OCI-LY1 (cell line): ENCODE measurements at regions not wholly inside any gene's neighbourhood (a gene's known extent, or its start where the extent isn't known, plus 50 kb on each side); places are given as distances from the start of the nearest gene placed in this dataset.

Source experiments
- EZH2 ChIP-seq: fragments of 200-600 bp; sonication (generic), shearing (Covaris generic); IDR thresholded peaks from 2 replicates; pipeline ENCODE4 v1.8.0; 2017; ENCODE audit warnings: borderline replicate concordance, mixed run types, mild to moderate bottlenecking, antibody characterized with exemption, low read length, moderate library complexity, mixed read lengths
- TF ChIP-seq, protein P1 (sequence below): fragments of 200-600 bp; sonication (generic), shearing (Covaris generic); IDR thresholded peaks from 2 replicates; pipeline ENCODE4 v1.5.1; 2017; ENCODE audit warnings: mild to moderate bottlenecking, antibody characterized with exemption, low read length, moderate library complexity, mixed read lengths

DNA sequence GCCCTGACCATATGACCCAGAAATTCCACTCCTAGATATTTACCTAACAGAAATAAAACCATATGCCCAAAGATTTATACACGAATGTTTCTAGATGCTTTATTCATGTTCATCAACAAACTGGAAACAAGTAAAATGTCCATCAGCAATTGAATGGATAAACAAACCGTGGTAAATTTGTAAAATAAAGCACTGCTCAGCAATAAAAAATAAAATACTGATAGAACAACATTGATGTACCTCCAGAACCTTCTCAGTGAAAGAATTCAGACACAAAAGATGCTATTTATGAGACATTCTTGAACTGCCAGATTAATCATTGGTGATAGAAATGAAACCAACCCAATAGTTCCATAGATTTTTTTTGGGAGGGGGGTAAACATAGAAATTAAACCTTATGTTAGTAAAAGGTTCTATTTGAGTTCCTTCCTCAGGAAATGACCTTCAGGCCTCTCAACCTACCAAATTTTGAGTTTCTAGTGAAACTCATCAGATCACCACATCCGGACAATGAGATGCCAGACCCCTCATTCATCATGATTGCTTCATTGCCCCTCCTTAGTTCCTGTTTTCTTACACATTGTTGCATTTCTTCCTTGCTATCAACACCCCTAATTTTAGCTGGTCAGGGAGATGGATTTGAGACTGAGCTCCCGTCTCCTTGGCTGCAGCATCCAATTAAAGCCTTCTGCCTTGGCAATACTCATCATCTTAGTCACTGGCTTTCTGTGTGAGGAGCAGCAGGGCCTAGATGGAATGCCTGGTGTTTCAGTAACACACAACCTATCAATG is 203.5 kb downstream of the LPIN1 start:
- no peak for TF ChIP-seq EZH2
- TF ChIP-seq, protein P1, sequence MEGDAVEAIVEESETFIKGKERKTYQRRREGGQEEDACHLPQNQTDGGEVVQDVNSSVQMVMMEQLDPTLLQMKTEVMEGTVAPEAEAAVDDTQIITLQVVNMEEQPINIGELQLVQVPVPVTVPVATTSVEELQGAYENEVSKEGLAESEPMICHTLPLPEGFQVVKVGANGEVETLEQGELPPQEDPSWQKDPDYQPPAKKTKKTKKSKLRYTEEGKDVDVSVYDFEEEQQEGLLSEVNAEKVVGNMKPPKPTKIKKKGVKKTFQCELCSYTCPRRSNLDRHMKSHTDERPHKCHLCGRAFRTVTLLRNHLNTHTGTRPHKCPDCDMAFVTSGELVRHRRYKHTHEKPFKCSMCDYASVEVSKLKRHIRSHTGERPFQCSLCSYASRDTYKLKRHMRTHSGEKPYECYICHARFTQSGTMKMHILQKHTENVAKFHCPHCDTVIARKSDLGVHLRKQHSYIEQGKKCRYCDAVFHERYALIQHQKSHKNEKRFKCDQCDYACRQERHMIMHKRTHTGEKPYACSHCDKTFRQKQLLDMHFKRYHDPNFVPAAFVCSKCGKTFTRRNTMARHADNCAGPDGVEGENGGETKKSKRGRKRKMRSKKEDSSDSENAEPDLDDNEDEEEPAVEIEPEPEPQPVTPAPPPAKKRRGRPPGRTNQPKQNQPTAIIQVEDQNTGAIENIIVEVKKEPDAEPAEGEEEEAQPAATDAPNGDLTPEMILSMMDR: no peak
